Right atrium auricular region (tissue), 2 donors: ENCODE measurements at regions not wholly inside any gene's neighbourhood (a gene's known extent, or its start where the extent isn't known, plus 50 kb on each side); places are given as distances from the start of the nearest gene placed in this dataset.

ENCODE experiments used
- DNase-seq: peaks from one replicate; pipeline ENCODE4 v3.0.0-alpha.2; 2019; ENCODE audit warnings: low spot score
- H3K27ac ChIP-seq, 2 donors: fragments of 200-600 bp; sonication (generic); 1 replicate in 1 of 2; 2 replicates in 1 of 2; pipeline ENCODE4 v1.5.1; 2016 to 2019
- H3K27me3 ChIP-seq, 2 donors: fragments of 200-600 bp; sonication (generic); one replicate each; pipeline versions ENCODE4 v1.5.1 to v1.6.0; 2017 to 2019
- H3K36me3 ChIP-seq: fragments of 200-600 bp; sonication (generic); one replicate; pipeline ENCODE4 v1.5.1; 2016
- H3K4me1 ChIP-seq, 2 donors: fragments of 200-600 bp; sonication (generic); one replicate each; pipeline versions ENCODE4 v1.5.1 to v1.6.0; 2017 to 2019
- H3K4me3 ChIP-seq, 2 donors: fragments of 200-600 bp; sonication (generic); 1 replicate in 1 of 2; 2 replicates in 1 of 2; pipeline ENCODE4 v1.5.1; 2017 to 2019; ENCODE audit warnings: mild to moderate bottlenecking in 1 of 2, moderate library complexity in 1 of 2
- H3K9me3 ChIP-seq, 2 donors: fragments of 200-600 bp; sonication (generic); one replicate each; pipeline ENCODE4 v1.5.1; 2019
- TF ChIP-seq, protein P1 (sequence below), 2 donors: fragments of 200-600 bp; sonication (generic); IDR thresholded peaks; one replicate each; pipeline ENCODE4 v1.5.1; 2019; ENCODE audit warnings: antibody characterized with exemption in 2 of 2

DNA sequence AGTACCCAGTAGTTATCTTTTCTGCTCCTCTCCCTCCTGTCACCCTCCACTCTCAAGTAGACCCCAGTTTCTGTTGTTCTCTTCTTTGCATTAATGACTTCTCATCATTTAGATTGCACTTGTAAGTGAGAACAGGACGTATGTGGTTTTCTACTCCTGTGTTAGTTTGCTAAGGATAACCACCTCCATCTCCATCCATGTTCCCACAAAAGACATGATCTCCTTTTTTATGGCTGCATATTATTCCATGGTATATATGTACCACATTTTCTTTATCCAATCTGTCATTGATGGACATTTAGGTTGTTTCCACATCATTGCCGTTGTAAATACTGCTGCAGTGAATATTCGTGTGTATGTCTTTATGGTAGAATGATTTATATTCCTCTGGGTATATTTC is 1346.5 kb downstream of the MRPL39 start:
- Histone ChIP-seq H3K4me1 (no peaks in the 10 kb centered on the region), H3K9me3 (no peaks in the 10 kb centered on the region), H3K27me3 (no peaks in the 10 kb centered on the region), H3K27ac (no peak overlapping the region), H3K4me3 (no peak overlapping the region), H3K36me3 (no peaks in the 10 kb centered on the region)
- TF ChIP-seq, protein P1, sequence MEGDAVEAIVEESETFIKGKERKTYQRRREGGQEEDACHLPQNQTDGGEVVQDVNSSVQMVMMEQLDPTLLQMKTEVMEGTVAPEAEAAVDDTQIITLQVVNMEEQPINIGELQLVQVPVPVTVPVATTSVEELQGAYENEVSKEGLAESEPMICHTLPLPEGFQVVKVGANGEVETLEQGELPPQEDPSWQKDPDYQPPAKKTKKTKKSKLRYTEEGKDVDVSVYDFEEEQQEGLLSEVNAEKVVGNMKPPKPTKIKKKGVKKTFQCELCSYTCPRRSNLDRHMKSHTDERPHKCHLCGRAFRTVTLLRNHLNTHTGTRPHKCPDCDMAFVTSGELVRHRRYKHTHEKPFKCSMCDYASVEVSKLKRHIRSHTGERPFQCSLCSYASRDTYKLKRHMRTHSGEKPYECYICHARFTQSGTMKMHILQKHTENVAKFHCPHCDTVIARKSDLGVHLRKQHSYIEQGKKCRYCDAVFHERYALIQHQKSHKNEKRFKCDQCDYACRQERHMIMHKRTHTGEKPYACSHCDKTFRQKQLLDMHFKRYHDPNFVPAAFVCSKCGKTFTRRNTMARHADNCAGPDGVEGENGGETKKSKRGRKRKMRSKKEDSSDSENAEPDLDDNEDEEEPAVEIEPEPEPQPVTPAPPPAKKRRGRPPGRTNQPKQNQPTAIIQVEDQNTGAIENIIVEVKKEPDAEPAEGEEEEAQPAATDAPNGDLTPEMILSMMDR (IDR thresholded peaks at IDR 0.05), result no peak
- DNase-seq, result no peak

DNA sequence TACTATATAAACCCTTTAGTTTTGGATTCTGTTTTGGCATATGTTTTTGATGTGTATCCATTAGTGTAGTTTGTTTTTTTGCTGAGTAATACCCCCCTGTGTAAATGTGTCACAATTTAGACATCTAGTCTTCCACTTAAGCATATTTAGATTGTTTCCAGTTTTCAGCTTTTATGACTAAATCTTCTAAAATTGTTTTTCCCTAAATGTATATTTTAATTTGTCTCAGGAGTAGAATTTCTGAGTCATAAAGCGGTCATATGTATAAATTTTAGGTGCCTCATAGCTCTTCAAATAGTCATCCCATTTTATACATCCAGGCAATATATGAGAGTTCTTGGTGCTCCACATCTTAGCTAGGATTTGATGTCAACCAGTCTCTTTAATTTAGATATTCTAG is 1348.0 kb downstream of the MRPL39 start:
- TF ChIP-seq, protein P1 (IDR thresholded peaks at IDR 0.05), result no peak
- Histone ChIP-seq H3K4me3 (no peak overlapping the region), H3K27ac (no peak overlapping the region), H3K4me1 (no peaks in the 10 kb centered on the region), H3K9me3 (no peaks in the 10 kb centered on the region), H3K27me3 (no peaks in the 10 kb centered on the region), H3K36me3 (no peaks in the 10 kb centered on the region)
- no peak for DNase-seq

DNA sequence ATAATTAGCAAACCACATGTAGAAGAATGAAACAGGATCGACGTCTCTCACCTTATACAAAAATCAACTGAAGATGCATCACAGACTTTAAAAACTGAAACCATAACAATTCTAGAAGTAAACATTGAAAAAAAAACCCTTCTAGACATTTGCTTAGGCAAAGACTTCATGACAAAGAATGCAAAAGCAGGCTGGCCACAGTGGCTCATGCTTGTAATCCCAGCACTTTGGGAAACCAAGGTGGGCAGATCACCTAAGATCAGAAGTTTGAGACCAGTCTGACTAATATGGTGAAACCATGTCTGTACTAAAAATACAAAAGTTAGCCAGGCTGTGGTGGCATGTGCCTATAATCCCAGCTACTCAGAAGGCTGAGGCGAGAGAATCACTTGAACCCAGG is 1351.7 kb downstream of the MRPL39 start:
- Histone ChIP-seq H3K4me1 (no peaks in the 10 kb centered on the region), H3K4me3 (no peak overlapping the region), H3K27ac (no peak overlapping the region), H3K36me3 (no peaks in the 10 kb centered on the region), H3K9me3 (no peaks in the 10 kb centered on the region), H3K27me3 (no peaks in the 10 kb centered on the region)
- TF ChIP-seq, protein P1 (IDR thresholded peaks at IDR 0.05), result no peak
- DNase-seq, result no peak

DNA sequence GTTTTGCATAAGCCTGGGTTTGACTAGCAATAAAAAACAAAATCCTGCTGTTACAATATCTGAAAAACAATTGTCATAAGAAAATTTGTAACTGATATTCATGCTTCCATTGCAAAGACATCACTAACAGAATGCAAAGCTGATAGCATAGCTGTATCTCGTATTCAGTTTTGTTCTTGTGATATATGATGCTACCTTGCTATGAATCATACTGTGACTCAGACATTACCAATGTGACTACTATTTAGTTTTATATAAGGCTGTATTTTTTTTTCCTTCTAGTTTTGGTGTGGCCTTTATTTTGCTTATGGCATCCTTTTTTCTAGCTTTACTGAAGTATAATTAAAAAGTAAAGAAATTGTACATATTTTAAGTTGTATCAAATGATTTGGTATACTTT is 1381.8 kb downstream of the MRPL39 start:
- DNase-seq, result no peak
- Histone ChIP-seq H3K9me3 (peaks cover 0 to 16% of the 10 kb centered on the region in 2 donors), H3K27ac (no peak overlapping the region), H3K4me1 (no peaks in the 10 kb centered on the region), H3K36me3 (no peaks in the 10 kb centered on the region), H3K27me3 (no peaks in the 10 kb centered on the region), H3K4me3 (no peak overlapping the region)
- TF ChIP-seq, protein P1 (IDR thresholded peaks at IDR 0.05), result no peak

DNA sequence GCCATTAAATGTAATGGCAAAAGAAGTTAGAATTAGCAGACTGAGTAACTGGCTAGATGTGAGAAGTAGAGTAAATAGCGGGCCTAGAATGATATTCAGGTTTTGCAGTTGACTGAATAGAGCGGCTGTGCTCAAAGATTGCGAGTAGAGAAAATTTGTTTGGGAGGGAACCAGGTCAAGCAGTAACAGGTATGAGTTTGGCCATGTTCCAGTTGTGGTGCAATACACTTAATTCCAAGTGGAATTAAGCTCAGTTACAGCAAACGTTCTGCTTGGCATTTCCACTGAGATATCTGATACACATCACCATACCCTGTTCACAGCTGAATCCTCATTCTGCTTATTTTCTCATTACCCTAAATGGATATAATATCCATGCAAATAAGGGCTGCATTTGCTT is 1382.9 kb downstream of the MRPL39 start:
- Histone ChIP-seq H3K27me3 (no peaks in the 10 kb centered on the region), H3K27ac (no peak overlapping the region), H3K4me1 (no peaks in the 10 kb centered on the region), H3K9me3 (peaks cover 0 to 16% of the 10 kb centered on the region in 2 donors), H3K36me3 (no peaks in the 10 kb centered on the region), H3K4me3 (no peak overlapping the region)
- DNase-seq, result no peak
- TF ChIP-seq, protein P1 (IDR thresholded peaks at IDR 0.05), result no peak

DNA sequence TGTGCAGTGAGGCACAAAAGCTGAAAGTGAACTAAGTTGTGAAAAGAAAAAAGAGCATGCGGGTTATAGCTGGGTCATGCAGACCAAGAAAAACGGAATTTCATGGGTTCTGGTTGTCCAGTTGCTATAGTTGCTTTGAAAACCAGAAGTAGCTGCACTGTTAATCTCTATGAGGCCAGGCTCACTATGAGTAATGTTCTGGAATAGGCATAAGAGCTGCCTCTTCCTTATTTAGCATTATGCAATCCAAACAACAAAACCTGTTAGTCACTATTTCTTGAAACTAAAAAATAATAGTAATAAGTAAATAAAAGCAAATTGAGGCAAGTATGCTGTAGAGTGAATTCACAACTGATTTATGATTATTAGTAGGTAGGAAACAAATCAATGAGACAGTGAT is 1383.7 kb downstream of the MRPL39 start:
- H3K4me3 ChIP-seq, result no peak overlapping the region
- H3K9me3 ChIP-seq, result peaks cover 0 to 16% of the 10 kb centered on the region in 2 donors
- H3K27me3 ChIP-seq, result no peaks in the 10 kb centered on the region
- H3K27ac ChIP-seq, result no peak overlapping the region
- H3K36me3 ChIP-seq, result no peaks in the 10 kb centered on the region
- DNase-seq, result no peak
- H3K4me1 ChIP-seq, result no peaks in the 10 kb centered on the region
- TF ChIP-seq, protein P1 (IDR thresholded peaks at IDR 0.05), result no peak
